DOHH2 (cell line): ENCODE measurements at regions not wholly inside any gene's neighbourhood (a gene's known extent, or its start where the extent isn't known, plus 50 kb on each side); places are given as distances from the start of the nearest gene placed in this dataset.

Source experiments
- H3F3A ChIP-seq: fragments of 200-600 bp; sonication (generic), shearing (Covaris generic); 2 replicates; pipeline ENCODE4 v1.6.0; 2016; ENCODE audit warnings: antibody characterized with exemption, mild to moderate bottlenecking; ENCODE audit not compliant: control insufficient read depth, insufficient read depth
- H3K27ac ChIP-seq: fragments of 200-600 bp; sonication (generic); 2 replicates; pipeline ENCODE4 v1.5.1; 2014; ENCODE audit warnings: low read depth, mild to moderate bottlenecking, low read length, moderate library complexity
- H3K27me3 ChIP-seq: fragments of 200-600 bp; sonication (generic); 2 replicates; pipeline ENCODE4 v1.6.1; 2014; ENCODE audit warnings: mild to moderate bottlenecking, low read length, mixed read lengths; ENCODE audit not compliant: control insufficient read depth
- H3K36me3 ChIP-seq: fragments of 200-600 bp; sonication (generic); 2 replicates; pipeline ENCODE4 v1.6.1; 2014; ENCODE audit warnings: mild to moderate bottlenecking, low read length, moderate library complexity, mixed read lengths; ENCODE audit not compliant: control insufficient read depth
- H3K4me1 ChIP-seq: fragments of 200-600 bp; sonication (generic); 2 replicates; pipeline ENCODE4 v1.6.1; 2014; ENCODE audit warnings: mild to moderate bottlenecking, low read length, mixed read lengths; ENCODE audit not compliant: control insufficient read depth
- H3K4me2 ChIP-seq: fragments of 200-600 bp; sonication (generic); 2 replicates; pipeline ENCODE4 v1.6.0; 2014; ENCODE audit warnings: mild to moderate bottlenecking, low read length, moderate library complexity
- H3K4me3 ChIP-seq: fragments of 200-600 bp; sonication (generic); 2 replicates; pipeline ENCODE4 v1.5.1; 2014; ENCODE audit warnings: mild to moderate bottlenecking, low read length, mixed read lengths
- H3K79me2 ChIP-seq: fragments of 200-600 bp; sonication (generic); 2 replicates; pipeline ENCODE4 v1.6.1; 2014; ENCODE audit warnings: mild to moderate bottlenecking, low read length, mixed read lengths; ENCODE audit not compliant: control insufficient read depth
- H3K9me2 ChIP-seq: fragments of 200-600 bp; sonication (generic); replicated peaks from 2 replicates; pipeline ENCODE4 v1.6.1; 2014; ENCODE audit warnings: mild to moderate bottlenecking, low read length, mixed read lengths; ENCODE audit not compliant: control insufficient read depth
- H3K9me3 ChIP-seq: fragments of 200-600 bp; sonication (generic); 2 replicates; pipeline ENCODE4 v1.6.1; 2014; ENCODE audit warnings: antibody characterized with exemption, low read length, mixed read lengths; ENCODE audit not compliant: control insufficient read depth, insufficient read depth
- H4K20me1 ChIP-seq: fragments of 200-600 bp; sonication (generic); 2 replicates; pipeline ENCODE4 v1.6.0; 2014; ENCODE audit warnings: low read depth, mild to moderate bottlenecking, antibody characterized with exemption, low read length, moderate library complexity; ENCODE audit not compliant: control insufficient read depth, insufficient read depth
- EZH2phosphoT487 ChIP-seq: fragments of 200-600 bp; sonication (generic); IDR thresholded peaks from 2 replicates; pipeline ENCODE4 v1.6.1; 2017; ENCODE audit warnings: borderline replicate concordance, mild to moderate bottlenecking, antibody characterized with exemption, low read length, moderate library complexity, mixed read lengths
- TF ChIP-seq, protein P1 (sequence below): fragments of 200-600 bp; sonication (generic); IDR thresholded peaks from one replicate; pipeline ENCODE4 v1.5.1; 2014; ENCODE audit warnings: antibody characterized with exemption, mild to moderate bottlenecking, low read depth, low read length; ENCODE audit not compliant: poor library complexity, severe bottlenecking

- Histone ChIP-seq H3F3A (no peaks in the 10 kb centered on the region), H3K4me1 (no peaks in the 10 kb centered on the region), H3K36me3 (no peaks in the 10 kb centered on the region), H3K9me2 (no peaks in the 10 kb centered on the region), H3K27ac (no peak overlapping the region), H3K4me2 (no peak overlapping the region), H4K20me1 (no peaks in the 10 kb centered on the region), H3K4me3 (no peak overlapping the region), H3K79me2 (no peaks in the 10 kb centered on the region), H3K9me3 (no peaks in the 10 kb centered on the region), H3K27me3 (no peaks in the 10 kb centered on the region)
- TF ChIP-seq, protein P1, sequence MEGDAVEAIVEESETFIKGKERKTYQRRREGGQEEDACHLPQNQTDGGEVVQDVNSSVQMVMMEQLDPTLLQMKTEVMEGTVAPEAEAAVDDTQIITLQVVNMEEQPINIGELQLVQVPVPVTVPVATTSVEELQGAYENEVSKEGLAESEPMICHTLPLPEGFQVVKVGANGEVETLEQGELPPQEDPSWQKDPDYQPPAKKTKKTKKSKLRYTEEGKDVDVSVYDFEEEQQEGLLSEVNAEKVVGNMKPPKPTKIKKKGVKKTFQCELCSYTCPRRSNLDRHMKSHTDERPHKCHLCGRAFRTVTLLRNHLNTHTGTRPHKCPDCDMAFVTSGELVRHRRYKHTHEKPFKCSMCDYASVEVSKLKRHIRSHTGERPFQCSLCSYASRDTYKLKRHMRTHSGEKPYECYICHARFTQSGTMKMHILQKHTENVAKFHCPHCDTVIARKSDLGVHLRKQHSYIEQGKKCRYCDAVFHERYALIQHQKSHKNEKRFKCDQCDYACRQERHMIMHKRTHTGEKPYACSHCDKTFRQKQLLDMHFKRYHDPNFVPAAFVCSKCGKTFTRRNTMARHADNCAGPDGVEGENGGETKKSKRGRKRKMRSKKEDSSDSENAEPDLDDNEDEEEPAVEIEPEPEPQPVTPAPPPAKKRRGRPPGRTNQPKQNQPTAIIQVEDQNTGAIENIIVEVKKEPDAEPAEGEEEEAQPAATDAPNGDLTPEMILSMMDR = no peak
- TF ChIP-seq EZH2phosphoT487 = no peak
Measured at GRCh38 chr5:90312027-90312426, 97.5 kb downstream of the CETN3 start.

DNA sequence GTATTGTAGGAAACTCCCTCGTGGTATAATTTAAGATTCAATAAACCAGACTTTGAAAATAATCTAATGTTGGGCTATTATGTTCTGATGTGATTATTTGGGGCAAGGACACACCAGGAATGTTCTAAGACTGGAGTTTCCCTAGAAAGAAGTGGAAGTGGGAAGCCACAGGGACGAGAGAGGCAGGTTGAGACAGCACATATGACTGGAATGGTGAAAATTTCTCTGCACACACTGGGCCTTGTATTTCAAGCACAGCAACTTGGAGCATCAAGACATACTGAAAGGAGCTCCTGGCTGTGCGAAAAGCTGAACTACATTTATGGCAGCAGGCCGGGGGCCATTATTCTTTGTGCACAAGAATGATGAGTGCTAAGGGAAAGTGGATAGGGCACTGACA, 98.2 kb downstream of the CETN3 start:
- Histone ChIP-seq H3F3A (no peaks in the 10 kb centered on the region), H3K4me1 (no peaks in the 10 kb centered on the region), H3K4me2 (no peak overlapping the region), H3K27ac (no peak overlapping the region), H3K9me2 (no peaks in the 10 kb centered on the region), H3K27me3 (no peaks in the 10 kb centered on the region), H3K36me3 (no peaks in the 10 kb centered on the region), H4K20me1 (no peaks in the 10 kb centered on the region), H3K4me3 (no peak overlapping the region), H3K9me3 (no peaks in the 10 kb centered on the region), H3K79me2 (no peaks in the 10 kb centered on the region)
- no peak for TF ChIP-seq EZH2phosphoT487
- TF ChIP-seq, protein P1 = no peak

DNA sequence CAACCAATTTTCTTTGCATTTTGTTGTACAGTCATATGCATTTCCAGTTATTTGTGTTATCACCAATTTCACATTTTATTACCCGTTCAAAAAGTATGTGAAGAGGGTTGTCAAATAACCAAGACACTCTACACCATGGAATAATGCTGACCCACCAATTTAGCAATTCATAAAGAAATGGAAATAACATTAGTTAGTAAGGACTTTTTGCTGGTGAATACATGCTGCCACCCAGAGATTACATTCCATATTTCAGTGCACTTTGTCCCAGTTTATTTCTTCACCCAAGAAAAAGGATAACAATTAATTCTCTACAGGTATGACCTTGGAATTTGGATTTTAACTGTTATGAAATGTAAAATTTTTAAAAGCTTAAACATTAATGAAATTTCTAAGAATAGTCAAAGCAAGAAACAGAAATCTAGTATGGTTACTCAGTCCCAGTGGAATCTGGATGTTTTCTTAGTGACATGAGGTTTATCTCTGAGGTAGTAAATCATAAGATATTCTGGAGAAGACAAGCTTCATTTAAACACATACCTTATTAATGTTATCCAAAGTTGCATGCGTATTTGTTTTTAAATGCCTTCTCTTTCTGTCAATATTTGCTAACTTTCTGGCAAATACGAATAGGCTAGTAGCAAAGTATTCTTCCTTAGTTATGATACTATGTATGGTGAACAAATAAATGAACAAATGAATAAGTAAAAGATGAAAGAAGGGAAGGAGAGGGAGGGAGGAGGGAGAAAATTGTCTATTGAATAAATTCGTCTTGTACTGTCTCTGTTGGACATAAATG, 100.6 kb downstream of the CETN3 start:
- no peak overlapping the region for H3K27ac ChIP-seq
- H3F3A ChIP-seq = no peaks in the 10 kb centered on the region
- TF ChIP-seq EZH2phosphoT487 = no peak
- TF ChIP-seq, protein P1 = no peak
- H3K79me2 ChIP-seq = no peaks in the 10 kb centered on the region
- no peaks in the 10 kb centered on the region for H3K4me1 ChIP-seq
- no peaks in the 10 kb centered on the region for H3K27me3 ChIP-seq
- no peaks in the 10 kb centered on the region for H3K9me2 ChIP-seq
- H3K4me2 ChIP-seq = no peak overlapping the region
- H3K36me3 ChIP-seq = no peaks in the 10 kb centered on the region
- H3K9me3 ChIP-seq = no peaks in the 10 kb centered on the region
- H3K4me3 ChIP-seq = no peak overlapping the region
- H4K20me1 ChIP-seq = no peaks in the 10 kb centered on the region
